ENCODE measurements at regions not wholly inside any gene's neighbourhood (a gene's known extent, or its start where the extent isn't known, plus 50 kb on each side); places are given as distances from the start of the nearest gene placed in this dataset.

GRCh38 chr2:239806276-239806675 is 218.9 kb downstream of the NDUFA10 start:
- TF ChIP-seq CTCF (IDR thresholded peaks at IDR 0.05) (no peak), EZH2 (IDR thresholded peaks at IDR 0.05) (no peak)

GRCh38 chr2:239805414-239805813 is 219.7 kb downstream of the NDUFA10 start:
- Histone ChIP-seq H3K27me3 (no peaks in the 10 kb centered on the region), H3K9me3 (ENCODE audit: low read depth) (no peaks in the 10 kb centered on the region), H3K4me1 (peaks cover 10% of the 10 kb centered on the region), H3K4me2 (no peak overlapping the region), H3K4me3 (no peak overlapping the region), H2AFZ (replicated peaks) (no peak overlapping the region), H3K36me3 (no peaks in the 10 kb centered on the region), H3K79me2 (ENCODE audit: low read depth) (no peaks in the 10 kb centered on the region), H3F3A (ENCODE audit: low read depth) (no peaks in the 10 kb centered on the region), H3K9ac (no peak overlapping the region), H4K20me1 (ENCODE audit: low read depth) (no peaks in the 10 kb centered on the region), H3K27ac (no peak overlapping the region)
- Mint-ChIP-seq H3K4me3 (peak overlapping the region; percentile 30), H3K4me1 (peaks cover 18% of the 10 kb centered on the region), H3K36me3 (no peaks in the 10 kb centered on the region), H3K9me3 (peaks cover 3% of the 10 kb centered on the region), H3K27ac (no peak overlapping the region), H3K27me3 (ENCODE audit: insufficient read depth, low read depth) (peaks cover 12% of the 10 kb centered on the region)
- TF ChIP-seq EZH2phosphoT487 (IDR thresholded peaks at IDR 0.05) = no peak
- no peak for TF ChIP-seq CTCF (IDR thresholded peaks at IDR 0.05)
- TF ChIP-seq EZH2 (IDR thresholded peaks at IDR 0.05) = no peak
- no peak for DNase-seq (ENCODE audit: low spot score)

More at GRCh38 chr2:239806276-239806675, 218.9 kb downstream of the NDUFA10 start:
- no peaks in the 10 kb centered on the region for H3K9me3 ChIP-seq (ENCODE audit: low read depth)
- H2AFZ ChIP-seq (replicated peaks) = no peak overlapping the region
- H3K9ac ChIP-seq = no peak overlapping the region
- Mint-ChIP-seq H3K27ac (no peak overlapping the region), H3K27me3 (ENCODE audit: insufficient read depth, low read depth) (peaks cover 12% of the 10 kb centered on the region), H3K36me3 (no peaks in the 10 kb centered on the region), H3K4me3 (no peak overlapping the region), H3K4me1 (peaks cover 18% of the 10 kb centered on the region), H3K9me3 (peaks cover 3% of the 10 kb centered on the region)
- DNase-seq (ENCODE audit: low spot score) = no peak
- no peaks in the 10 kb centered on the region for H3K36me3 ChIP-seq
- H3K4me1 ChIP-seq = peaks cover 10% of the 10 kb centered on the region
- no peaks in the 10 kb centered on the region for H4K20me1 ChIP-seq (ENCODE audit: low read depth)
- no peak overlapping the region for H3K27ac ChIP-seq
- no peak overlapping the region for H3K4me2 ChIP-seq
- no peaks in the 10 kb centered on the region for H3K27me3 ChIP-seq
- no peak overlapping the region for H3K4me3 ChIP-seq
- H3K79me2 ChIP-seq (ENCODE audit: low read depth) = no peaks in the 10 kb centered on the region
- H3F3A ChIP-seq (ENCODE audit: low read depth) = no peaks in the 10 kb centered on the region

- Mint-ChIP-seq H3K9me3 (peaks cover 5% of the 10 kb centered on the region), H3K36me3 (no peaks in the 10 kb centered on the region), H3K27ac (no peak overlapping the region), H3K4me3 (no peak overlapping the region), H3K27me3 (ENCODE audit: insufficient read depth, low read depth) (peaks cover 12% of the 10 kb centered on the region), H3K4me1 (peaks cover 18% of the 10 kb centered on the region)
- TF ChIP-seq CTCF (IDR thresholded peaks at IDR 0.05) (no peak), EZH2phosphoT487 (IDR thresholded peaks at IDR 0.05) (no peak), EZH2 (IDR thresholded peaks at IDR 0.05) (no peak)
- Histone ChIP-seq H3K9ac (no peak overlapping the region), H4K20me1 (ENCODE audit: low read depth) (no peaks in the 10 kb centered on the region), H3K36me3 (no peaks in the 10 kb centered on the region), H3K4me2 (no peak overlapping the region), H3K27ac (no peak overlapping the region), H3K4me1 (peaks cover 10% of the 10 kb centered on the region), H3K4me3 (no peak overlapping the region), H3F3A (ENCODE audit: low read depth) (no peaks in the 10 kb centered on the region), H2AFZ (replicated peaks) (no peak overlapping the region), H3K9me3 (ENCODE audit: low read depth) (no peaks in the 10 kb centered on the region), H3K79me2 (ENCODE audit: low read depth) (no peaks in the 10 kb centered on the region), H3K27me3 (no peaks in the 10 kb centered on the region)
- DNase-seq (ENCODE audit: low spot score) = no peak
Observed at GRCh38 chr2:239805043-239805329, 220.2 kb downstream of the NDUFA10 start.

All from neural progenitor cell (in vitro differentiated cells).